ENCODE measurements at regions not wholly inside any gene's neighbourhood (a gene's known extent, or its start where the extent isn't known, plus 50 kb on each side); places are given as distances from the start of the nearest gene placed in this dataset.

- TF ChIP-seq, protein P1, sequence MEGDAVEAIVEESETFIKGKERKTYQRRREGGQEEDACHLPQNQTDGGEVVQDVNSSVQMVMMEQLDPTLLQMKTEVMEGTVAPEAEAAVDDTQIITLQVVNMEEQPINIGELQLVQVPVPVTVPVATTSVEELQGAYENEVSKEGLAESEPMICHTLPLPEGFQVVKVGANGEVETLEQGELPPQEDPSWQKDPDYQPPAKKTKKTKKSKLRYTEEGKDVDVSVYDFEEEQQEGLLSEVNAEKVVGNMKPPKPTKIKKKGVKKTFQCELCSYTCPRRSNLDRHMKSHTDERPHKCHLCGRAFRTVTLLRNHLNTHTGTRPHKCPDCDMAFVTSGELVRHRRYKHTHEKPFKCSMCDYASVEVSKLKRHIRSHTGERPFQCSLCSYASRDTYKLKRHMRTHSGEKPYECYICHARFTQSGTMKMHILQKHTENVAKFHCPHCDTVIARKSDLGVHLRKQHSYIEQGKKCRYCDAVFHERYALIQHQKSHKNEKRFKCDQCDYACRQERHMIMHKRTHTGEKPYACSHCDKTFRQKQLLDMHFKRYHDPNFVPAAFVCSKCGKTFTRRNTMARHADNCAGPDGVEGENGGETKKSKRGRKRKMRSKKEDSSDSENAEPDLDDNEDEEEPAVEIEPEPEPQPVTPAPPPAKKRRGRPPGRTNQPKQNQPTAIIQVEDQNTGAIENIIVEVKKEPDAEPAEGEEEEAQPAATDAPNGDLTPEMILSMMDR (IDR thresholded peaks at IDR 0.05 in 2 of 3, conservative IDR thresholded peaks at IDR 0.05 in 1 of 3; ENCODE audit: borderline replicate concordance in 1 of 3, insufficient read depth in 1 of 3, low read depth in 2 of 3, low read length in 2 of 3), result no peak
- TF ChIP-seq POLR2AphosphoS5 (IDR thresholded peaks at IDR 0.05; ENCODE audit: low read depth, low read length) (no peak), SP1 (IDR thresholded peaks at IDR 0.05; ENCODE audit: low read depth) (no peak), POLR2A (IDR thresholded peaks at IDR 0.05; ENCODE audit: borderline replicate concordance, extremely low read depth, insufficient read depth, insufficient read length) (no peak), EZH2 (IDR thresholded peaks at IDR 0.05) (no peak), REST (IDR thresholded peaks at IDR 0.05; ENCODE audit: low read depth) (no peak), JUND (IDR thresholded peaks at IDR 0.05) (no peak)
Observed at GRCh38 chr10:36488579-36488978, 636.8 kb upstream of the ANKRD30A start.
